Fibroblast of lung (primary cell): ENCODE measurements at regions not wholly inside any gene's neighbourhood (a gene's known extent, or its start where the extent isn't known, plus 50 kb on each side); places are given as distances from the start of the nearest gene placed in this dataset.
A peak's percentile ranks its signal among the peaks of the same experiment; 100 is the strongest.

Source experiments
- DNase-seq, 2 donors: peaks; one replicate each; pipeline versions ENCODE4 v3.0.0 to v3.0.0-alpha.2; 2010; ENCODE audit warnings: low read depth in 2 of 2
- H2AFZ ChIP-seq: 2 replicates; pipeline ENCODE4 v1.5.1; 2012; ENCODE audit warnings: low read length, control low read depth, inconsistent platforms
- H3K27ac ChIP-seq: 2 replicates; pipeline ENCODE4 v1.5.1; 2011; ENCODE audit warnings: low read length, control low read depth; ENCODE audit not compliant: insufficient read depth
- H3K27me3 ChIP-seq: 2 replicates; pipeline ENCODE4 v1.5.1; 2011; ENCODE audit warnings: mild to moderate bottlenecking, low read length; ENCODE audit not compliant: control insufficient read depth, insufficient read depth
- H3K36me3 ChIP-seq: 2 replicates; pipeline ENCODE4 v1.5.1; 2011; ENCODE audit warnings: low read length; ENCODE audit not compliant: control insufficient read depth, insufficient read depth
- H3K4me1 ChIP-seq: 2 replicates; pipeline ENCODE4 v1.5.1; 2011; ENCODE audit warnings: low read length; ENCODE audit not compliant: control insufficient read depth, insufficient read depth; ENCODE audit errors: extremely low read depth
- H3K4me2 ChIP-seq: 2 replicates; pipeline ENCODE4 v1.5.1; 2011; ENCODE audit warnings: low read length, control low read depth; ENCODE audit not compliant: insufficient read depth; ENCODE audit errors: extremely low read depth
- H3K4me3 ChIP-seq, 4 experiments: fragments of 200-600 bp in 1 of 4; sonication (generic) in 1 of 4; replicated peaks in 1 of 4; 2 replicates each; pipeline ENCODE4 v1.5.1; 2011 to 2016; ENCODE audit warnings: low read length in 4 of 4, low read depth in 3 of 4, mild to moderate bottlenecking in 3 of 4, control low read depth in 2 of 4, inconsistent platforms in 1 of 4, mixed read lengths in 1 of 4; ENCODE audit not compliant: insufficient read depth in 1 of 4; ENCODE audit errors: control extremely low read depth in 1 of 4
- H3K79me2 ChIP-seq: 2 replicates; pipeline ENCODE4 v1.5.1; 2012; ENCODE audit warnings: mild to moderate bottlenecking, low read length, inconsistent platforms; ENCODE audit not compliant: control insufficient read depth, insufficient read depth
- H3K9ac ChIP-seq: 2 replicates; pipeline ENCODE4 v1.5.1; 2011; ENCODE audit warnings: mild to moderate bottlenecking, low read length, control low read depth; ENCODE audit not compliant: insufficient read depth
- H3K9me3 ChIP-seq: 2 replicates; pipeline ENCODE4 v1.5.1; 2012; ENCODE audit warnings: low read depth, low read length; ENCODE audit not compliant: control insufficient read depth, insufficient read depth
- H4K20me1 ChIP-seq: 2 replicates; pipeline ENCODE4 v1.5.1; 2011; ENCODE audit warnings: low read length; ENCODE audit not compliant: control insufficient read depth, insufficient read depth; ENCODE audit errors: extremely low read depth
- CTCF ChIP-seq, 2 donors: IDR thresholded peaks in 1 of 2; conservative IDR thresholded peaks in 1 of 2; 1 replicate in 1 of 2; 2 replicates in 1 of 2; pipeline ENCODE4 v1.5.1; 2011 to 2012; ENCODE audit warnings: low read length in 2 of 2, control low read depth in 1 of 2, inconsistent platforms in 1 of 2, low read depth in 1 of 2, mild to moderate bottlenecking in 1 of 2
- EZH2 ChIP-seq: IDR thresholded peaks from 2 replicates; pipeline ENCODE4 v1.5.1; 2012; ENCODE audit warnings: low read length, control low read depth, mild to moderate bottlenecking; ENCODE audit errors: missing control alignments

GRCh38 chr5:68505917-68506860 is 290.6 kb downstream of the PIK3R1 start:
- no peak overlapping the region for H3K4me2 ChIP-seq

GRCh38 chr5:68515514-68515913 is 300.0 kb downstream of the PIK3R1 start:
- TF ChIP-seq CTCF (conservative IDR thresholded peaks at IDR 0.05 in 1 of 2, IDR thresholded peaks at IDR 0.05 in 1 of 2; ENCODE audit: low read depth in 1 of 2, low read length in 2 of 2), result no peak
- no peak for TF ChIP-seq EZH2
- Histone ChIP-seq H3K9me3 (no peaks in the 10 kb centered on the region), H3K27me3 (no peaks in the 10 kb centered on the region), H3K36me3 (no peaks in the 10 kb centered on the region), H3K4me3 (no peak overlapping the region), H3K9ac (no peak overlapping the region), H3K4me1 (no peaks in the 10 kb centered on the region), H3K27ac (no peak overlapping the region), H3K79me2 (no peaks in the 10 kb centered on the region), H2AFZ (no peak overlapping the region), H3K4me2 (no peak overlapping the region), H4K20me1 (no peaks in the 10 kb centered on the region)
- no peak for DNase-seq

More at GRCh38 chr5:68505917-68506860, 290.6 kb downstream of the PIK3R1 start:
- Histone ChIP-seq H3K27ac (no peak overlapping the region), H3K9ac (no peak overlapping the region), H3K4me1 (no peaks in the 10 kb centered on the region), H4K20me1 (no peaks in the 10 kb centered on the region), H3K4me3 (no peak overlapping the region), H3K36me3 (no peaks in the 10 kb centered on the region), H3K9me3 (no peaks in the 10 kb centered on the region), H3K27me3 (no peaks in the 10 kb centered on the region), H3K79me2 (no peaks in the 10 kb centered on the region), H2AFZ (no peak overlapping the region)
- TF ChIP-seq EZH2, result no peak
- TF ChIP-seq CTCF (conservative IDR thresholded peaks at IDR 0.05 in 1 of 2, IDR thresholded peaks at IDR 0.05 in 1 of 2; ENCODE audit: low read depth in 1 of 2, low read length in 2 of 2), result no peak
- peak; percentile 59 to 79 for DNase-seq

- Histone ChIP-seq H3K4me2 (no peak overlapping the region), H3K36me3 (no peaks in the 10 kb centered on the region), H3K4me1 (peaks cover 2% of the 10 kb centered on the region), H3K9me3 (no peaks in the 10 kb centered on the region), H3K9ac (no peak overlapping the region), H2AFZ (no peak overlapping the region), H3K79me2 (no peaks in the 10 kb centered on the region), H3K4me3 (no peak overlapping the region), H4K20me1 (no peaks in the 10 kb centered on the region), H3K27me3 (no peaks in the 10 kb centered on the region), H3K27ac (no peak overlapping the region)
- no peak for DNase-seq
- no peak for TF ChIP-seq EZH2
- TF ChIP-seq CTCF (conservative IDR thresholded peaks at IDR 0.05 in 1 of 2, IDR thresholded peaks at IDR 0.05 in 1 of 2; ENCODE audit: low read depth in 1 of 2, low read length in 2 of 2), result no peak
These were observed 302.7 kb downstream of the PIK3R1 start for GRCh38 chr5:68518286-68518685.
